Fibroblast of mammary gland (primary cell): ENCODE measurements at regions not wholly inside any gene's neighbourhood (a gene's known extent, or its start where the extent isn't known, plus 50 kb on each side); places are given as distances from the start of the nearest gene placed in this dataset.

Experiments
- DNase-seq: peaks from one replicate; pipeline ENCODE4 v3.0.0-alpha.2; 2010; ENCODE audit warnings: low read depth
- H3K4me3 ChIP-seq: 2 replicates; pipeline ENCODE4 v1.5.1; 2011; ENCODE audit warnings: low read depth, mild to moderate bottlenecking, low read length, moderate library complexity; ENCODE audit not compliant: control insufficient read depth
- TF ChIP-seq, protein P1 (sequence below): conservative IDR thresholded peaks from 2 replicates; pipeline ENCODE4 v1.5.1; 2011; ENCODE audit warnings: low read depth, low read length, inconsistent platforms; ENCODE audit not compliant: control insufficient read depth, insufficient read depth

DNA sequence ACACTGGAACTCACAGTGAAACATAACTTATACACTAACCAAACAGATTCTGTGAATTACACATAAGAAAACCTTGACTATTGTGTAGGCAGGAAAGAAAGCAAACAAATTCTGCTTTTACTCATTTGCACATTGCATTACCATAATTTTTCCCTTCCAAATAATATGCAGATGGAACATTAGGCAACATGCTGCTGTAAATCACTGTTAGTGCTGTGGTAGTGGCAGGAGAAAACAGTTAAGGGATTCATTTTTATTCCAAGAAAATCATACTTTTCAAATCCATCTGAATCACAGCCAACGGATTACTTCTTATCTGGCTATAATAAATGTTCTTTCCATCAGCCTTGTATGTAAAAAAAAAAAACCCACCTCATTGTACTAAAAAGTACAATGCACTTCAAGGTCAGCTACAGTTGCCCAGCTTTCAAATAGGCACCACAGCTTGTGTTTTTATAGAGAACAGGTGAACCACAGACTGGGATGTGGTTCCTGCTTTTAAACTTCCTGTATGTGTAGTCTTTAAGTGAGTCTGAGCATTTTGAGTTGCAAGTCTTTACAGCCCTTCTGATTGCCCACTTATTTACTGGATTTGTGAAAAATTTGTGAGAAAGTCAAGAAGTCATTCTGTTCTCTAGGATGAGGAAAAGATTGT, 590.0 kb upstream of the SEMA3D start:
- TF ChIP-seq, protein P1, sequence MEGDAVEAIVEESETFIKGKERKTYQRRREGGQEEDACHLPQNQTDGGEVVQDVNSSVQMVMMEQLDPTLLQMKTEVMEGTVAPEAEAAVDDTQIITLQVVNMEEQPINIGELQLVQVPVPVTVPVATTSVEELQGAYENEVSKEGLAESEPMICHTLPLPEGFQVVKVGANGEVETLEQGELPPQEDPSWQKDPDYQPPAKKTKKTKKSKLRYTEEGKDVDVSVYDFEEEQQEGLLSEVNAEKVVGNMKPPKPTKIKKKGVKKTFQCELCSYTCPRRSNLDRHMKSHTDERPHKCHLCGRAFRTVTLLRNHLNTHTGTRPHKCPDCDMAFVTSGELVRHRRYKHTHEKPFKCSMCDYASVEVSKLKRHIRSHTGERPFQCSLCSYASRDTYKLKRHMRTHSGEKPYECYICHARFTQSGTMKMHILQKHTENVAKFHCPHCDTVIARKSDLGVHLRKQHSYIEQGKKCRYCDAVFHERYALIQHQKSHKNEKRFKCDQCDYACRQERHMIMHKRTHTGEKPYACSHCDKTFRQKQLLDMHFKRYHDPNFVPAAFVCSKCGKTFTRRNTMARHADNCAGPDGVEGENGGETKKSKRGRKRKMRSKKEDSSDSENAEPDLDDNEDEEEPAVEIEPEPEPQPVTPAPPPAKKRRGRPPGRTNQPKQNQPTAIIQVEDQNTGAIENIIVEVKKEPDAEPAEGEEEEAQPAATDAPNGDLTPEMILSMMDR = no peak
- DNase-seq = peak; percentile 65
- H3K4me3 ChIP-seq = no peak overlapping the region

DNA sequence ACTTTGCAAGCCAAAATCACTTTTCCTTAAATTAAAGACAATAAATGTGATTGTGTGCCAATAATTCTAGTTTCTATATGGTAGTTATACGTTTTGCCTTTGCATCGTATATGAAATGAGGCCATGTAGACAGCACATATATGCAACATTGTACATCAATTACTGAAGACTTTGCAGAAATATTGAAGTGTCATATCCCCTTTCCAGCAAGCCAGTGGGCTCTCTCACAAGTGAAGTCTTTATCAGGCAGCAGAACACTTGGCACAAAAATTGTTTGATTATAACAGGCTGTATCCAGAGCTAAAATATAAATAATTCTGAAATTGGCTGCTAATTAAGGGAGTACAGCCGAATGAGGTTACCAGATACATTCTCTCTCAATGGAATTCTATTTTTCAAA, 588.6 kb upstream of the SEMA3D start:
- no peak overlapping the region for H3K4me3 ChIP-seq
- DNase-seq = no peak
- TF ChIP-seq, protein P1 = no peak

DNA sequence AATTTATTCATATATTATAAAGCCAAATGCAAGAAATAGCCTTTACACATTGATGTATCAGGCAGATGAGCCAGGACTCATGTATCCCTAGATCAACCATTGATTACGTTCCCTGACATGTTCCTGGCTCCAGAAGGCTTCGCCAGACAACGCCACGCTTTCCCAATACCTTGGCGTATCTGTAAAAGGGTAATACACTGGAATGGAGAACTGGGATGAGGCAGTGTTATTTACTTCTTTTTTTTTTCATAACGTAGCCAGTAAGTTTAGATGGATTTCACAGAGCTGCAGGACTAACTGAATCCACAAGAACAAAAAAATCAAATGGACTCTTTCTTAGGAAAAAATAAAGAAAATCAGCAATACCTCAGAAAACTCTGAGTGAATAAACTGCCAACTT, 588.1 kb upstream of the SEMA3D start:
- TF ChIP-seq, protein P1 = no peak
- peak; percentile 66 for DNase-seq
- no peak overlapping the region for H3K4me3 ChIP-seq

DNA sequence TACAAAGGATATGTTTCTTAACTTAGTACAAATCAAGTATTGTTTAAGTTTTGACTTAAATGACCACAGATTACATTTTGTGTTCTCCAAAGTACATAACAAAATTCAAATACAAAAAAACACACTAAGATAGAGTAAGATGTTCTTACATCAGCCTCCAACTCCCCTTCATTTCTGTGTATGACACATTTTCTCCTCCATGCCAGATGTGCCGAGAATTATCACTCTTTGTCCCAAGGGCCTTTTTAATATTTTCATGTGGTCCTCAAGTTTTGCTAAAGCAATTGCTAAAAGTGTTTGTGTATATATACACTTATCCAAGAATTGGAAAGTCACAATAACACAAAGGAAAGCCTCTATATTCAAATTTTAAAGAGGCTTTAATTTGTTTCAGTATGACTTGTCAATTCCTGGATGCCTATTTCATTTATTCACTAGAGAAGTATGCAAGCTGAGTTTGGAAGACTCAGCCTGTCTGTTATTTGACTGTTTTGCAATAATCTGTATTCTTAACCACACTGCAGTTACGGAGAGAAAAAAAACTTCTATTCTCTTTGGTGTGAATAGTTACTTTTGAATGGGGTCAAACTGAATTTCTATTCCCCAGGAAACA, 586.4 kb upstream of the SEMA3D start:
- peak overlapping the region; percentile 31 for H3K4me3 ChIP-seq
- TF ChIP-seq, protein P1 = no peak

DNA sequence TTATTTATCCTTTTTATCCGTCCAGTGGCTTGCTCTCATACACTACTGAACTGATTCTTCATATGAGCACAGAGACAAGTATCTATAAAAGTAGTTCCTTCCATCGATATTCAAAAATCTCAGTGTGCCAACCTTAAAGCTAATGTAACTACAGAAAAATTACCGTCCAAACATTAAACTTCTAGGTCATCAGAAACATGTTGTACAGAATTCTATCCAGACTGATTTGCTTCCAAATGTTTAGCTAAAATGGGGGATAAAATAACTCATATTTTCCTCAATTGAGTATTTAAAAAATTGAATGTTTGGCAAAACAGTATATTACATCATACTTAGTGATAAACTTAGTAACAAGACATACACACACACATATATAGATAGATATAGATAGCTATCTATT, 584.7 kb upstream of the SEMA3D start:
- no peak overlapping the region for H3K4me3 ChIP-seq
- no peak for DNase-seq
- TF ChIP-seq, protein P1 = no peak

More for the DNA sequence above, 586.4 kb upstream of the SEMA3D start:
- peak; percentile 90 for DNase-seq

DNA sequence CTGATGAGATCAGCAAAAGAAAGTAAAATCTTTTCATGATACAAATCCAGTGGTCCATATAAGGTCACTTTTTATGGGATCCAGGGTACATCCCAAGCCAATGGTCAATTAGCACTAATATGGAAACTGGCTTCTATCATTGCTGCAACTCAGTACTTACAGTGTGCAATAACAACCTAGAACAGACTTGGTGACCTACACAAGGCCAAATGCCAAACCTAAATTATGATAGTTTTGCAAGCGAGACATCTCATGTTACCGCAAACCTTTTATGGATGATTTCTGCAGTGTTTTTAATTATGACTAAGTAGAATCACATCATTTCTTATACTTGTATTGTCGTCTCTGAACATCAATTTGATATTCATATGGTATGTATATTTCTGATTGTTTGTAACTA, 583.5 kb upstream of the SEMA3D start:
- H3K4me3 ChIP-seq = no peak overlapping the region
- TF ChIP-seq, protein P1 = no peak
- peak; percentile 94 for DNase-seq
